Activated CD4-positive, CD25-positive, alpha-beta regulatory T cell treated with anti-CD3 and anti-CD28 coated beads, Interleukin-2, amount 50 U/mL, for 24 hours (primary cell): ENCODE measurements at regions not wholly inside any gene's neighbourhood (a gene's known extent, or its start where the extent isn't known, plus 50 kb on each side); places are given as distances from the start of the nearest gene placed in this dataset.

Experiments used
- ATAC-seq, 2 donors: fragments of 150-1000 bp; cut with Tn5 transposase; one replicate each; pipeline ENCODE4 v1.10.0; 2021; ENCODE audit warnings: mild to moderate bottlenecking in 1 of 2, moderate library complexity in 1 of 2

DNA sequence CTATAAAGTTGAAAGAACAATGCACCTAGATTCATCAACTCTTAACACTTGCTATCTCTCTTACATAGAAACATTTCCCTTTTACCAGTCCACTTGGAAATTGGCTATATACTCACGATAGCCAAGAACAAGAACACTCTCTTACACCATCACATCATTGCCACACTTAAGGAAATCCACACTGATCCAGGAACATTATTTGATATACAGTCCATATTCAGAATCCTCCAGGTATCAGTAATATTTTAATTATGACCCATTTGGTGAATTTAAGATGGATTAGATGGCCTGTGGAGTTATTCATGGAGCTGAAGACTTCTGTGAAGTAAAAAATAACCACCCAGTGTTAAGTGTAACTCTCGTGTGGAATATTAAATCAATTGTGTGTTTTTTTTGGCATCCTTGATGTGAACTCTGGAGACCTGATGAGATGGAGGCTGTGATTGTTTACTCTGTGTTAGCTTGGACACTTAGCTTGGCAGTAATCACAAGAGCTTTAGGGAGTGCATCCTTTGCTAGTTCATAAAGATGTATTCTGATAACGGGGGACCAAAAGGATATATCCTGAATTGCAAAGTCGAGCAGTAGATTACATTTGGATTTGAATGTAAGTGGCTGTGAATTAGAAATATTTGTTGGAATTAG lies 52.0 kb upstream of the ABL1 start:
- no peak for ATAC-seq

DNA sequence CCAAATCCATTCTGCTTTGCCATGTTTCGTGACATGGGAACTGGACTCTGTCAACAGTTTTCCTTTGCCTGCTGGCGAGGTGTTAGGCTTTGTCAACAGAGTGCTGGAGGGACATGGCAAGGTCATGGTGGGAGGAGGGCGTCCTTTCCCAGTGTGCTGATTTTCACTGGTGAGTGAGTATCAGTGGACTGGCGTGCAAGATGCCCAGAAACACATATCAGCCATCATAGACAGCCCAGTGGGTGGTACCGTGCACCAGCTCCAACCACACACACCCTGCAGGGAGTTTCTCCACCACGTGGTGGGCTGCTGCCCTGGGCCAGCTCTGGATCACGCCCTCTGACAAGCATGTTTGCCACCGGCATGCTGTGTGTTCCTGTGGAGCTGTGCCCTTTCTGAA lies 50.0 kb upstream of the ABL1 start:
- no peak for ATAC-seq
